HCT116 (cell line): ENCODE measurements at regions not wholly inside any gene's neighbourhood (a gene's known extent, or its start where the extent isn't known, plus 50 kb on each side); places are given as distances from the start of the nearest gene placed in this dataset.

Source experiments
- ATAC-seq: fragments of 200-7000 bp; cut with Tn5 transposase; 2 replicates; pipeline ENCODE4 v1.9.1; 2020; ENCODE audit warnings: mild to moderate bottlenecking, moderate library complexity
- BruUV-seq: library from RNA; stranded (reverse); fragments of 400-500 nt; replicated peaks from 2 replicates; lab custom pipeline; 2021; lab: Mats Ljungman, UMichigan
- CTCF ChIA-PET: fragments of 300-600 bp; sonication (Branson Sonifier 250); formaldehyde crosslinking; loops from one replicate; lab custom pipeline; 2021; ENCODE audit warnings: antibody characterized with exemption; lab: Charles Lee
- POLR2A ChIA-PET: fragments of 300-600, 350-600 bp; sonication (Branson Sonifier 250); formaldehyde crosslinking; loops from one replicate; lab custom pipeline; 2021; ENCODE audit warnings: antibody characterized with exemption; lab: Charles Lee
- RAD21 ChIA-PET, 2 experiments: fragments of 300-600 bp; sonication (Branson Sonifier 250); formaldehyde crosslinking; loops; one replicate each; lab custom pipeline; 2023; ENCODE audit warnings: low total read pairs in 2 of 2; ENCODE audit not compliant: uncharacterized antibody in 2 of 2, unreplicated experiment in 2 of 2, low non-redundant PET in 1 of 2; lab: Charles Lee
- DNase-seq: peaks from one replicate; pipeline ENCODE4 v3.0.0-alpha.2; 2010; ENCODE audit warnings: low read depth, low spot score
- H2AFZ ChIP-seq: fragments of 200-600 bp; shearing (Covaris generic), sonication (generic); 2 replicates; pipeline ENCODE4 v1.6.1; 2017; ENCODE audit warnings: low read depth, mixed run types, mixed read lengths, antibody characterized with exemption, low read length; ENCODE audit not compliant: poor library complexity, severe bottlenecking
- H3K27ac ChIP-seq: 2 replicates; pipeline ENCODE4 v1.5.1; 2012; ENCODE audit warnings: low read depth, low read length
- H3K27me3 ChIP-seq: fragments of 200-600 bp; sonication (generic); 2 replicates; pipeline ENCODE4 v1.6.1; 2016; ENCODE audit warnings: mixed run types, low read length, mixed read lengths; ENCODE audit not compliant: insufficient read depth
- H3K36me3 ChIP-seq, 2 experiments: fragments of 200-500 bp in 1 of 2; fragments of 200-600 bp in 1 of 2; sonication (Bioruptor generic) in 1 of 2; sonication (generic) in 1 of 2; 2 replicates each; pipeline versions ENCODE4 v1.5.1 to v1.6.1; 2014 to 2016; ENCODE audit warnings: low read length in 2 of 2, inconsistent platforms in 1 of 2, mixed read lengths in 1 of 2, mixed run types in 1 of 2; ENCODE audit not compliant: insufficient read depth in 2 of 2, control insufficient read depth in 1 of 2
- H3K4me1 ChIP-seq, 2 experiments: fragments of 200-600 bp in 1 of 2; sonication (generic) in 1 of 2; 2 replicates each; pipeline versions ENCODE4 v1.5.1 to v1.6.1; 2012 to 2017; ENCODE audit warnings: low read length in 2 of 2, inconsistent platforms in 1 of 2, mild to moderate bottlenecking in 1 of 2, mixed read lengths in 1 of 2, mixed run types in 1 of 2, moderate library complexity in 1 of 2; ENCODE audit not compliant: insufficient read depth in 2 of 2, control insufficient read depth in 1 of 2
- H3K4me2 ChIP-seq: fragments of 200-600 bp; sonication (generic); 2 replicates; pipeline ENCODE4 v1.6.1; 2017; ENCODE audit warnings: mixed run types, low read length, mixed read lengths
- H3K4me3 ChIP-seq, 2 experiments: fragments of 200-600 bp in 1 of 2; sonication (generic) in 1 of 2; replicated peaks in 1 of 2; 2 replicates each; pipeline ENCODE4 v1.5.1; 2011 to 2016; ENCODE audit warnings: low read length in 2 of 2, control low read depth in 1 of 2, low read depth in 1 of 2, mild to moderate bottlenecking in 1 of 2, mixed read lengths in 1 of 2, mixed run types in 1 of 2
- H3K79me2 ChIP-seq: fragments of 200-600 bp; sonication (generic); 2 replicates; pipeline ENCODE4 v1.6.1; 2017; ENCODE audit warnings: mild to moderate bottlenecking, mixed run types, low read length, moderate library complexity, mixed read lengths; ENCODE audit not compliant: insufficient read depth
- H3K9ac ChIP-seq: fragments of 200-600 bp; sonication (generic); 2 replicates; pipeline ENCODE4 v1.6.1; 2016; ENCODE audit warnings: low read length, mixed read lengths
- H3K9me2 ChIP-seq: fragments of 200-600 bp; sonication (generic), shearing (Covaris generic); 2 replicates; pipeline ENCODE4 v1.6.1; 2017; ENCODE audit warnings: mixed run types, mild to moderate bottlenecking, moderate library complexity; ENCODE audit not compliant: insufficient read depth
- H3K9me3 ChIP-seq, 2 experiments: fragments of 200-500 bp in 1 of 2; fragments of 200-600 bp in 1 of 2; sonication (Bioruptor generic) in 1 of 2; sonication (generic) in 1 of 2; 2 replicates each; pipeline ENCODE4 v1.6.1; 2014 to 2017; ENCODE audit warnings: low read length in 2 of 2, mixed read lengths in 2 of 2, inconsistent platforms in 1 of 2, low read depth in 1 of 2, mild to moderate bottlenecking in 1 of 2, mixed run types in 1 of 2, moderate library complexity in 1 of 2; ENCODE audit not compliant: control insufficient read depth in 1 of 2, insufficient read depth in 1 of 2
- H4K20me1 ChIP-seq: fragments of 200-600 bp; sonication (generic), shearing (Covaris generic); 2 replicates; pipeline ENCODE4 v1.6.1; 2017; ENCODE audit warnings: mixed run types, mild to moderate bottlenecking, moderate library complexity; ENCODE audit not compliant: insufficient read depth
- EGR1 ChIP-seq: IDR thresholded peaks from 2 replicates; pipeline ENCODE4 v1.6.1; 2012; ENCODE audit warnings: low read depth
- ELF1 ChIP-seq: IDR thresholded peaks from 2 replicates; pipeline ENCODE4 v1.6.1; 2012; ENCODE audit warnings: low read depth, borderline replicate concordance
- JUND ChIP-seq: IDR thresholded peaks from 2 replicates; pipeline ENCODE4 v1.6.1; 2012
- POLR2A ChIP-seq: IDR thresholded peaks from 2 replicates; pipeline ENCODE4 v1.7.0; 2011; ENCODE audit warnings: borderline replicate concordance; ENCODE audit not compliant: insufficient read depth, insufficient read length; ENCODE audit errors: extremely low read depth
- POLR2AphosphoS5 ChIP-seq: IDR thresholded peaks from 2 replicates; pipeline ENCODE4 v1.6.1; 2011; ENCODE audit warnings: mild to moderate bottlenecking, low read depth, low read length, moderate library complexity
- RAD21 ChIP-seq: IDR thresholded peaks from 2 replicates; pipeline ENCODE4 v1.6.1; 2012; ENCODE audit warnings: low read depth, mild to moderate bottlenecking
- SP1 ChIP-seq: IDR thresholded peaks from 2 replicates; pipeline ENCODE4 v1.6.1; 2012; ENCODE audit warnings: low read depth
- ZBTB33 ChIP-seq: IDR thresholded peaks from 2 replicates; pipeline ENCODE4 v1.6.1; 2011; ENCODE audit warnings: mild to moderate bottlenecking, low read length, moderate library complexity; ENCODE audit not compliant: insufficient replicate concordance; ENCODE audit errors: extremely low read depth
- ZFX ChIP-seq: fragments of 450-650 bp; IDR thresholded peaks from 2 replicates; pipeline ENCODE4 v1.6.1; 2017
- ZNF274 ChIP-seq: fragments of 200-500 bp; sonication (Bioruptor generic); IDR thresholded peaks from 2 replicates; pipeline ENCODE4 v1.6.1; 2014; ENCODE audit warnings: mild to moderate bottlenecking, low read depth, low read length, inconsistent platforms
- intact Hi-C: fragments of 100-400 bp; cut with micrococcal nuclease; formaldehyde crosslinking; loops from 2 replicates; pipeline ENCODE4 v1.10.0; 2022
- TF ChIP-seq, protein P1 (sequence below), 3 experiments: fragments of 200-600 bp in 1 of 3; sonication (generic) in 1 of 3; IDR thresholded peaks in 2 of 3; conservative IDR thresholded peaks in 1 of 3; 2 replicates each; pipeline ENCODE4 v1.5.1; 2012 to 2017; ENCODE audit warnings: low read depth in 2 of 3, low read length in 2 of 3, antibody characterized with exemption in 1 of 3, borderline replicate concordance in 1 of 3, control low read depth in 1 of 3, mild to moderate bottlenecking in 1 of 3, mixed read lengths in 1 of 3, mixed run types in 1 of 3, moderate library complexity in 1 of 3; ENCODE audit not compliant: insufficient read depth in 1 of 3

DNA sequence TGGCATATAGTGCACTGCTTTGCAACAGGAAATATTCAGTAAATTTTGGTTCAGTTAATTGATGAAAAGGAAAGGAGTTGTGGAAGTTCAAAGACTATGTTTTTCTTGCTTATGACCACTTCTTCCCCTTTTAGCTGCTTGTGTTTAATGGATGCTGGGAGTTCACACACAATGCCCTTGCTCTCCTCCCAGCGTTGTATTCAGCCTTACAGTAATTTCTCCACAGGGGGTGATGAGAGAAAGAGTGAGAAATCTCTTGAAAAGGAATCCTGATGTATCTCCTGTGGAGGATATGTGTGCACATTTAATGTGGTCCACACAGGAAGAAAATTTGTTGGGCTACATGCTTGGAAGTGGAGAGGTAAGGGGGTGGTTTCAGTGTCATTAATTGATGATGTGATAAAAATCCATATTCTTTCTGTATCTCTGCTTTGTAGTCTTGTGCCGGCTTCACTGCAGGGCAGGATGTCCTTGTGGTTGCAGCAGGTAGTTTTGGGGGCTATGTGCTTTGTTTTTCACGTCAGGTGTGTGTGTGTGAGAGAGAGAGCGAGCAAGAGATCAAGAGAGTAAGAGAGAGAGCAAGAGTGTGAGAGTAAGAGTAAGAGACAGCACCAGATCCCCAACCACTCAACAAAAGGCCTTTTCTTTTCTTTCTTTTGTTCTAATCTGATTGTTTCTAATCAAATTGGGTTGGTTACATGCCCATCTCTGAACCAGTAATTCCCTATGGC, 204.4 kb downstream of the RWDD3 start:
- RAD21 ChIA-PET, result no interaction called here

GRCh38 chr1:95440511-95440910, 206.5 kb downstream of the RWDD3 start:
- no peak overlapping the region for H3K27ac ChIP-seq
- H3K36me3 ChIP-seq, result no peaks in the 10 kb centered on the region
- intact Hi-C loops, result no loop called here
- no peak overlapping the region for H3K4me2 ChIP-seq
- H3K9me2 ChIP-seq, result no peaks in the 10 kb centered on the region
- H3K4me1 ChIP-seq, result no peaks in the 10 kb centered on the region
- POLR2A ChIA-PET, result no interaction called here
- no peaks in the 10 kb centered on the region for H3K9me3 ChIP-seq
- no peaks in the 10 kb centered on the region for H3K27me3 ChIP-seq
- TF ChIP-seq RAD21 (no peak), POLR2A (no peak), POLR2AphosphoS5 (no peak), ZFX (no peak), SP1 (no peak)
- TF ChIP-seq, protein P1, sequence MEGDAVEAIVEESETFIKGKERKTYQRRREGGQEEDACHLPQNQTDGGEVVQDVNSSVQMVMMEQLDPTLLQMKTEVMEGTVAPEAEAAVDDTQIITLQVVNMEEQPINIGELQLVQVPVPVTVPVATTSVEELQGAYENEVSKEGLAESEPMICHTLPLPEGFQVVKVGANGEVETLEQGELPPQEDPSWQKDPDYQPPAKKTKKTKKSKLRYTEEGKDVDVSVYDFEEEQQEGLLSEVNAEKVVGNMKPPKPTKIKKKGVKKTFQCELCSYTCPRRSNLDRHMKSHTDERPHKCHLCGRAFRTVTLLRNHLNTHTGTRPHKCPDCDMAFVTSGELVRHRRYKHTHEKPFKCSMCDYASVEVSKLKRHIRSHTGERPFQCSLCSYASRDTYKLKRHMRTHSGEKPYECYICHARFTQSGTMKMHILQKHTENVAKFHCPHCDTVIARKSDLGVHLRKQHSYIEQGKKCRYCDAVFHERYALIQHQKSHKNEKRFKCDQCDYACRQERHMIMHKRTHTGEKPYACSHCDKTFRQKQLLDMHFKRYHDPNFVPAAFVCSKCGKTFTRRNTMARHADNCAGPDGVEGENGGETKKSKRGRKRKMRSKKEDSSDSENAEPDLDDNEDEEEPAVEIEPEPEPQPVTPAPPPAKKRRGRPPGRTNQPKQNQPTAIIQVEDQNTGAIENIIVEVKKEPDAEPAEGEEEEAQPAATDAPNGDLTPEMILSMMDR (IDR thresholded peaks at IDR 0.05 in 2 of 3, conservative IDR thresholded peaks at IDR 0.05 in 1 of 3; ENCODE audit: borderline replicate concordance in 1 of 3, insufficient read depth in 1 of 3, low read depth in 2 of 3, low read length in 2 of 3), result no peak
- TF ChIP-seq, all 23 proteins: peak for 0
- CTCF ChIA-PET, result no interaction called here
- no peak for ATAC-seq
- H2AFZ ChIP-seq, result no peak overlapping the region
- no peak overlapping the region for H3K4me3 ChIP-seq
- H4K20me1 ChIP-seq, result no peaks in the 10 kb centered on the region; the same call in 1 of the 2 replicates
- RAD21 ChIA-PET, result no interaction called here
- no peak overlapping the region for H3K9ac ChIP-seq
- BruUV-seq, result no TSS peak
- DNase-seq, result no peak
- no peaks in the 10 kb centered on the region for H3K79me2 ChIP-seq

More for the DNA sequence above, 204.4 kb downstream of the RWDD3 start:
- Histone ChIP-seq H4K20me1 (no peaks in the 10 kb centered on the region; the same call in 1 of the 2 replicates), H3K9me2 (no peaks in the 10 kb centered on the region), H3K79me2 (no peaks in the 10 kb centered on the region), H2AFZ (no peak overlapping the region), H3K27ac (no peak overlapping the region), H3K4me2 (no peak overlapping the region), H3K9me3 (no peaks in the 10 kb centered on the region), H3K27me3 (no peaks in the 10 kb centered on the region), H3K4me1 (no peaks in the 10 kb centered on the region), H3K9ac (no peak overlapping the region), H3K4me3 (no peak overlapping the region), H3K36me3 (no peaks in the 10 kb centered on the region)
- ATAC-seq (no peak), DNase-seq (no peak)
- TF ChIP-seq ZBTB33, result no peak
- TF ChIP-seq EGR1, result no peak
- no peak for TF ChIP-seq ZFX
- TF ChIP-seq ZNF274, result no peak
- TF ChIP-seq ELF1, result no peak
- no peak for TF ChIP-seq JUND
- intact Hi-C loops, result no loop called here
- ChIA-PET CTCF (interaction anchor here (1.1 kb wide), 1 partner anchor 13 kb away, joined by 3 read pairs; no protein-coding TSS in a partner anchor), POLR2A (no interaction called here)
- BruUV-seq, result no TSS peak
